NB4 (cell line): ENCODE measurements at regions not wholly inside any gene's neighbourhood (a gene's known extent, or its start where the extent isn't known, plus 50 kb on each side); places are given as distances from the start of the nearest gene placed in this dataset.

ENCODE experiments used
- MYC ChIP-seq: IDR thresholded peaks from 2 replicates; pipeline ENCODE4 v1.6.1; 2011; ENCODE audit warnings: low read depth, low read length
- POLR2A ChIP-seq: IDR thresholded peaks from 2 replicates; pipeline ENCODE4 v1.6.1; 2011; ENCODE audit warnings: mild to moderate bottlenecking; ENCODE audit not compliant: insufficient read length; ENCODE audit errors: extremely low read depth
- TF ChIP-seq, protein P1 (sequence below): IDR thresholded peaks from one replicate; pipeline ENCODE4 v1.5.1; 2012; ENCODE audit warnings: low read depth, low read length

DNA sequence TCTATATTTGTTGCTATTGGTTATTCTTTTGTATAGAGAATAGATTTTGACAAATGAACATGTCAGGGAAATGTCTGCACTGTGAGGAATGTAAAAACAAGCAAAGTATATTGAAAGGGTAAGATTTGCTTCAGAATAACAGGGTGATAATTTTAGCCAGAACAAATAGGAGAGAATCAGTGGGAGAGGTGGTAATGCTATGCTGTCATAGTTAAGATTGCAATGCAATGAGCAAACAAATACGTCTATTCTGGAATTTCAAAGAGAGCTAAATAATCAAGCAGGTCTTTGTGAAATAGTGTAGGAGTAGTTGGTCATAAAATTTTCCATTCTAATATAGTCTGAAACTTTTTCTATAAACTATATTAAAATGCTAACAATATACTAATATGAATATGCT lies 1478.4 kb downstream of the TECRL start:
- TF ChIP-seq, protein P1, sequence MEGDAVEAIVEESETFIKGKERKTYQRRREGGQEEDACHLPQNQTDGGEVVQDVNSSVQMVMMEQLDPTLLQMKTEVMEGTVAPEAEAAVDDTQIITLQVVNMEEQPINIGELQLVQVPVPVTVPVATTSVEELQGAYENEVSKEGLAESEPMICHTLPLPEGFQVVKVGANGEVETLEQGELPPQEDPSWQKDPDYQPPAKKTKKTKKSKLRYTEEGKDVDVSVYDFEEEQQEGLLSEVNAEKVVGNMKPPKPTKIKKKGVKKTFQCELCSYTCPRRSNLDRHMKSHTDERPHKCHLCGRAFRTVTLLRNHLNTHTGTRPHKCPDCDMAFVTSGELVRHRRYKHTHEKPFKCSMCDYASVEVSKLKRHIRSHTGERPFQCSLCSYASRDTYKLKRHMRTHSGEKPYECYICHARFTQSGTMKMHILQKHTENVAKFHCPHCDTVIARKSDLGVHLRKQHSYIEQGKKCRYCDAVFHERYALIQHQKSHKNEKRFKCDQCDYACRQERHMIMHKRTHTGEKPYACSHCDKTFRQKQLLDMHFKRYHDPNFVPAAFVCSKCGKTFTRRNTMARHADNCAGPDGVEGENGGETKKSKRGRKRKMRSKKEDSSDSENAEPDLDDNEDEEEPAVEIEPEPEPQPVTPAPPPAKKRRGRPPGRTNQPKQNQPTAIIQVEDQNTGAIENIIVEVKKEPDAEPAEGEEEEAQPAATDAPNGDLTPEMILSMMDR = no peak
- no peak for TF ChIP-seq POLR2A
- no peak for TF ChIP-seq MYC
